GM18520 (cell line): ENCODE measurements at regions not wholly inside any gene's neighbourhood (a gene's known extent, or its start where the extent isn't known, plus 50 kb on each side); places are given as distances from the start of the nearest gene placed in this dataset.

Experiments
- ATAC-seq: cut with Tn5 transposase; IDR thresholded peaks from one replicate; pipeline ENCODE4 v1.9.1; 2021; ENCODE audit not compliant: unreplicated experiment

GRCh38 chr20:11542645-11543044, 375.0 kb upstream of the BTBD3 start:
- ATAC-seq = no peak

GRCh38 chr20:11544029-11544678, 373.5 kb upstream of the BTBD3 start:
- no peak for ATAC-seq

DNA sequence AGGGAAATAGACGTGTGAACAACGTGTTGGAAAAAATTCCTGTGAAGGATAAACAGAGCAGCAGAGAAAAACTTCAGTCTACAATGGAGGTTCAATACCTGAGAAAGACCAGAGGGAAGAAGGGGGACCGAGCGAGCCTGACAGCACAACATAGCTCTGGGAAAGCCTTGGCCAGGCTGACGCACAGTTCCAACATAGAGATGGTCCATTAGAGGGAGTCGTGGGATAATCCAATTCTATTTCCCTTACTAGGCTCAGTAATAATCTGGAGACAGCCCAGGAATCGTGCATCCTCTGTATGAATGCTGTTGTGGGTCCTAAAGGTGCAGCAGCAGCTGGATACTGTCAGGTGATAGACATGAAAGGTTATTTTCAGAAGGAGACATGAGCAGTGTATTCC, 370.8 kb upstream of the BTBD3 start:
- ATAC-seq = no peak

GRCh38 chr20:11549172-11550103, 368.3 kb upstream of the BTBD3 start:
- ATAC-seq = no peak

DNA sequence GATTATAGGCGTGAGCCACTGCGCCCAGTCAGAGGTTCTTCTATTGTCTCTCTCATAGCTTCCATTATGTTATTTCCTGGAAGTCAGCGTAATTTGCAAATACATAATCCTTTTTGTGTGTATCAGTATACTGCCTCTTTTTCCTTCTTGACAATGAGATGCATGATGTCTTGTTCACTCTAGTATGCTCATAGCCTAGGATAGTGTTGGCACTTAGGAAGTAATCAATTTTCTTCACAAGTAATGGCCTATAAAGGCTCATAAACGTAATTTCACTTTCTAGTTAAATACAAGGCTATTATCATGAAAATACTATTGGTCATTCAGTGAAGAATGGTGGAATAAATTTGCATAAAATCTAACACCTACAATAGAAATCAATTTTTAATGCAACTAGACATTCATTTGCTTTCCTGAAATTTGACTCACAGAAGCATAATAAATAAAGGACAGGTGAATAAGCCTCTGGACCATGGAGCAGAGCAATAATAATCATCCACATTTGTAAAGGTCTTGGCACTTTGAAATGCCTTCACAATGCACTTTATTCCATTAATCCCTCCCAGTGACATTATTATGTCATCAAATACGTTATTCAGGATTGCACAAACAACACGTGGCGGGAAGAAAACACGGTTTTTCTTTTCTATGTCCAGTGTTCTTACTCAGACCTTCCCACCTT, 366.9 kb upstream of the BTBD3 start:
- no peak for ATAC-seq

DNA sequence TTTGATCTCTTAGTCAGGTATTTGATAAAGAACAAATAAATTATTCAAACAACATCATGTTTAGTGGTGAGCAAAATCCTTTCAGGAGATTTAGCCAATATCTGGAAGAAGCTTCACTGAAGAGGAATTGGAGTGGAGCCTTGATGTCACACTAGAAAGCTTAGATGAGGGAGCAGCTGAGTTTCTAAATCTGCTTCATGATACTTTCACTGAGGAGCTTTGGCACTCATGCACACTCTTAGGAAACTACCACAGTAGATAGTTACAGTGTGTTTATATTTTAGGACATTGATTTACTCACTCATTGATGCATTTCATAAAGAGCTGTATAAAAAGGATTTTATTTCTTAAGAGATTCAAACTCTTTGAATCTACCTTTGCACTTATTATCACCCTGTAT, 366.2 kb upstream of the BTBD3 start:
- no peak for ATAC-seq

DNA sequence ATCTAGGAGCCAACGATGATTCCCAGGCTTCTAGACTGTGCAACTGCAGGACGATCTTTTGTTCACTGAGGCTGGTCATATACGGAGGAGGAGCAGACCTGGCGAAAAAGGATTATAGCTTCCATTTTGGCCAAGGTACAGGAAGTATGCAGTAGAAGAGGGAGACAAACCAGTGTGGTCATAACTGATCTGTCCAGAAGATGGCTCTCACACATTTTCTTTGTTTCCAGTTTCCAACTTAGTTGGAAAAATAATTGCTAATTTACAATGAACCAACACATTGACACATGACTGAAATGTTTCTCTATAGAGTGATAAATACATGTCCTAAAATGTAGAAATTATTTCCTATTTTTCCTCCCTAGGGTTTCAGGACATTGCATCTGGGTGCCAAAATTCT, 364.1 kb upstream of the BTBD3 start:
- ATAC-seq = no peak

- ATAC-seq = no peak
These were observed 362.2 kb upstream of the BTBD3 start for GRCh38 chr20:11555510-11555909.

DNA sequence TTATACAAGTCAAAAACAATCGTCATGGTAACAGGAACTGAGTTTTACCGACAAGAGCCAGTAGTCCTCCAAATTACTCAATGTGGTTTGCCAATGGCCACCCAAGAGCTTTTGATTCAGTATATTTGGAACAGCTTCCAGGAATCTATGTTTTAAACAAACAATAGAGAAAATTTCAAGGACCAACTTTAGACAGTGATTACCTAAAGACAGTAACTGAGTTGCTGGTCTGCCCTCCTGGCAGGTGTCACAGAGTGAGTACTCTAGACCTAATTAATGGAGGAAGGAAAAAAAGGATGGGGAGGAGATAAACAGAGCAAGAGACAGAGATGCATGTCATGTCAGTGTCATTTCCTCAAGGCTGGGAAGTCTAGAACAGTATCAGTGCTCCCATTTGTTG, 361.3 kb upstream of the BTBD3 start:
- no peak for ATAC-seq

DNA sequence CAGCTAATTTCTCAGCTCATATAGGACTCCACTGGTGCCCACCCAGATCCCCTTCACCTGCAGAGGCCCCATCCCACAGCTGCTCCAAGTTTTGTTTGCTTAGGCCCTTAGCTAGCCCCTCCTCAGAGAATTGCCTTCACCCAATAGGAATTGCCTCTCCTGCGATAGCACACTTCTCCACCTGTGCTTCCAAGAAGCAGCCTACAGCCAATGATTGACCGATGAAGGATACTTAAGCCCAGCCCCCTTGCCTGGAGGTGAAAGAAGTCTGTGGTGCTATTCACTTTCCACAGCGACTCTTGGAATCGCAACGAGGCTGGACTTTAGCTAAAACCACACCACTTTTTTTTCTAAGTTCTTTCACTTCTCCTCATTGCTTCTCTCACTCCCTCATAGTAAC, 353.2 kb upstream of the BTBD3 start:
- ATAC-seq = no peak

GRCh38 chr20:11569163-11569562, 348.5 kb upstream of the BTBD3 start:
- no peak for ATAC-seq

DNA sequence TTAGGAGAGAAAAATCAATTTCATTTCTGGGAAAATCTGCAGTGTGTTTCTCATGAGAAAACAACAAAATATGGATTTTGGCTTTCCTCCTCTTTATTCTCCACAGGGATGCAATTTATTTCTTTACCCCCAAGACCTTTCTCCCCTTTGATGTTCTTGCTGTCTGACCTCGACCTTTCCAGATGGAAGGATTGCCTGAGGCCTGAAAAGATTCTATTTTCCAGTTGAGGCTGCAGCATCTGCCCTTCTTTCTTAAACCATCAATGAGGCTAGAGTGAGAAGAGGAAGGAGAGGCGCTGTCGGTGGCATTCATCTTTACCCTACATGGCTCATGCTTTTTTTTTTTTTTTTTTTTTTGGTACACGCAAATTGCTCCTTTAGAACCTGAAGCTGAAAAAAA, 344.2 kb upstream of the BTBD3 start:
- ATAC-seq = no peak

- ATAC-seq = no peak
These were observed 336.4 kb upstream of the BTBD3 start for GRCh38 chr20:11581271-11581670.

- ATAC-seq = no peak
These were observed 335.6 kb upstream of the BTBD3 start for GRCh38 chr20:11582060-11582459.

- ATAC-seq = no peak
These were observed 331.8 kb upstream of the BTBD3 start for GRCh38 chr20:11585752-11586352.

- no peak for ATAC-seq
These were observed 328.8 kb upstream of the BTBD3 start for GRCh38 chr20:11588875-11589274.

GRCh38 chr20:11591965-11592364, 325.7 kb upstream of the BTBD3 start:
- no peak for ATAC-seq

DNA sequence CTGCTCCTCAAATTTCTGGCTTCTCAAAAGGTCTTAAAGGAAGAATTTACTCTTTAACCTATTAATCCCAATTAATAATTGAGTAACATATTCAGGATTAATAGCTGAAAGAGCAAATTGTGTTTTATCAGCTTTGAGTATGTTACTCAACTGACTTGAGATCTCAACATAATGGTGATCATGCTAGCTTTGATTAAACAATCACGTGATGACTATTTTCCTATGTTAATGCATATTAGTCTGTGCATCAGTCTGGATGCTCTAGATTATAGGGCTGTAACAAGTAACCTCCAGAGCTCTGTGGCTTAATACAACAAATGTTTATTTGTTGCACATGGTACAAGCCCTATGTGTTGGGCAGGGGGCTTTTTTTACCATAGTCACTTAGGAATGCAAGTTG, 313.4 kb upstream of the BTBD3 start:
- no peak for ATAC-seq

DNA sequence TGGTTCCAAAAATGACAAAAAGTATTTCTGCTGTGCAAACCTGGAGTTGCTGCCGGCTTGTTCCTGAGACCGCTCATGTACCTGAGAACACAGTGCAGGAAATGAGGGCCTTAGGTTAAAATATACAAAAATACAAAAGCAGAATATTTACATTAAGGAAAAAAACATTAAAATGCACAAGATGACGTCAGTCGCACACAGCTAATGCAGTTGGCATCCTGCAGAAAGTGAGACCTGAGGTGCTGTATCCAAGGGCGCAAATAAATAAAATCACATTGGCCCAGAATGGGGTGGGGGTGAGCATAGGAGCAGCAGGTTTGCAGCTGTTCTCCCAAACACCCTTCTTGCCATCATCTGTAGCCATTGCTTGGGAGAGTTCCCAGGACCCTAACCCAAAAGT, 310.6 kb upstream of the BTBD3 start:
- ATAC-seq = no peak

DNA sequence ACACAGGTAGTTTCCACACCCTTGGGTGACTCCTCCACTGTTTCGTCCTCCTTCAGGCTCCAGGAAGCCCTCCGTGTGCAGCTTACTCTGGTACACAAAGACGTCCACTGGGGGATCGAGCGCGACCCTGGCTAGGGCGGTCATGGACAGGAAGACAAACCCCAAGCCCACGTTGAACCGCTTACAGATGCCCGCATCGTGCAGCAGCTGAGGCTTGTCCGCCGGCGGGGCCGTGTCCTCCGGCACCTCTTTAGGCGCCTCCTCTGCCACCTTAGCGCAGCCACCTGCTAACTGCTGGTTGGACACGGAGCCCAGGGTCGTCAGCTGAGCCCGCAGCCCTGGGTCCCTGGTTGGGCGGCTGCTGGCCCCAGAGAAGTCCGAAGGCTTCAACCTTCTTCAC, 309.0 kb upstream of the BTBD3 start:
- no peak for ATAC-seq

DNA sequence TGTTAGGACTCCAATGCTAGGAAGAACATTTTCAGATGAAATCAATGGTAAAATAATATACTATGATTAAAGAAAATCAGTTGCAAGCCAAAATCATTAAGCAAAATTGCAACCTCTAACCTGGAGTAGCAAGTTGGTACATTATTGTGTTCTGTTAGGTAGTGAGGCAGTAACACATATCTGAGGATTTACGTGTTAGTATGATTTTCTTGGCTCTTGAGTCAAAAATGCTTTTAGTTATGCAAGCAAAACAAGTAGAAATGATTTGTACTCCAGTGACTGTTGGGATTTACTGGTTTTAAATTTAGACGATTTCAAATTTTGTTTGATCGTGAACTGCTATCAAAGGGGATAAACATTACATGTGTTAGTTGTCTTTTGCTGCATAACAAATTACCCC, 293.0 kb upstream of the BTBD3 start:
- ATAC-seq = no peak

DNA sequence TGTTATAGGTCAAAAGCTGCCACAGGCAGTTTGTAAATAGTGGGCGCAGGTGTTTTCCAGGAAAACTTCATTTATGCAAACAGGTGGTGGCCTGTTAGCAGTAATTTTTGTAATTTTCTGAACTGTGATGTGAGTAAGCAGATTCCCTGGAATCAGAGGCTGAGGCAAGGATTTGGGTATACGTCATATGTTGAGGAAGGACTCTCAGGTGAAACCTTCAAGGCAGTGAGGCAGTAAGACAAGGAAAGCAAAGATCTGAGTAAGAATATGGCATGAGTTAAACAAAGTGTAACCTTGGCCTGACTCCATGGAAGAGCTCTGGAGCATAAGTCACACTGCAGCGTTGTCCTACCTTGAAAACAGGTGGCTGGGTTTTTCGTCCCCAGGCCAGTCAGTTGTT, 291.1 kb upstream of the BTBD3 start:
- no peak for ATAC-seq
